ENCODE measurements at regions not wholly inside any gene's neighbourhood (a gene's known extent, or its start where the extent isn't known, plus 50 kb on each side); places are given as distances from the start of the nearest gene placed in this dataset.

DNA sequence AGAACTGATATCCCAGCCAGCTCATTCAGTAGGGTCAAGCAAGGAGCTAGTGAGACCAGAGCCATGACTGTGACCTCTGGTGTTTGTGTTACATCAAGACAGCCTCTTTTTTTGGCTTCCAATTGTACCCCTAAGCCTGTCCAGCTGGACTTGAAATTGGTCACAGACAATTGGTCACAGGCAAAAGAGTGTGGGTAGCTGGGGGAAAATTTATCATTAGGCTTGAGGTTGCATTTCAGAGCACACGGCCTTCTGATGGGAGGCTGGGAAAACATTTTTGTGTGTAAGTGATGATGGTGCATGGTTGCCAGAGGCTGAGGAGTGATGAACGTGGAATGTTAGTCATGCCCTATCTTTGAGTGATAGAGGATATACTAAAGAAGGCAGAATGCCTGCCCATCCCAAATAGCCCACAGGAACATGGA is 285.1 kb upstream of the SLC14A2 start:
- Histone ChIP-seq H3K4me3 (no peak overlapping the region), H3K9me3 (no peaks in the 10 kb centered on the region), H3K27me3 (no peaks in the 10 kb centered on the region), H3K4me1 (no peaks in the 10 kb centered on the region), H3K36me3 (no peaks in the 10 kb centered on the region), H3K27ac (no peak overlapping the region)
- no peak for DNase-seq
- intact Hi-C loops (cut with DNase I) = no loop called here
- TF ChIP-seq POLR2A (IDR thresholded peaks at IDR 0.05) (no peak), EP300 (IDR thresholded peaks at IDR 0.05) (no peak), POLR2AphosphoS5 (IDR thresholded peaks at IDR 0.05) (no peak), CTCF (IDR thresholded peaks at IDR 0.05) (no peak)
- 79% methylated on average over 2 of the region's 2 CpGs for WGBS, 2 donors

DNA sequence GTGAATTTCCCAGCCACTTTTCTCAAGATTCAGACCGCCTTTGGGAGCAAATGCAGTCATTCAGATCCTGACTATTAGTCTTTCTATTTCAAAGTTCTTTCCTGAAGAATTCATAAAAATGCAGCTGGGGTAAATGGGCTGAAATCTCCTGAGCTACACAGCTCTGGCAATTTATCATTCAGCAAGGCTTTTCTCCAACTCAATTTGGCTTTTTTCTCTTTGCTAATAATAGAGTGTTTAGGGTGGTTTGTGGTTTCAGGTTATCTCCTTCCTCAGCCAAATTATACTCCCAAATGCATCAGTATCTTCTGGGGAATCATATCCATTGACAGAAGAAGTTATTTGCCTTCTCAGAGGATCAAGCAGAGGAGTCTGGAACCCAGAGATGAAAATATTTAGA is 282.4 kb upstream of the SLC14A2 start:
- H3K27ac ChIP-seq = no peak overlapping the region
- intact Hi-C loops (cut with DNase I) = no loop called here
- H3K27me3 ChIP-seq = no peaks in the 10 kb centered on the region
- no peak for DNase-seq
- 89 to 97% methylated on average over 1 of the region's 1 CpG for WGBS, 2 donors
- TF ChIP-seq EP300 (IDR thresholded peaks at IDR 0.05) (no peak), CTCF (IDR thresholded peaks at IDR 0.05) (no peak), POLR2AphosphoS5 (IDR thresholded peaks at IDR 0.05) (no peak), POLR2A (IDR thresholded peaks at IDR 0.05) (no peak)
- H3K9me3 ChIP-seq = no peaks in the 10 kb centered on the region
- H3K36me3 ChIP-seq = no peaks in the 10 kb centered on the region
- H3K4me3 ChIP-seq = no peak overlapping the region
- no peaks in the 10 kb centered on the region for H3K4me1 ChIP-seq

- no peak for TF ChIP-seq EP300 (IDR thresholded peaks at IDR 0.05)
- TF ChIP-seq CTCF (IDR thresholded peaks at IDR 0.05) = no peak
- no peak for TF ChIP-seq POLR2A (IDR thresholded peaks at IDR 0.05)
- no peak for TF ChIP-seq POLR2AphosphoS5 (IDR thresholded peaks at IDR 0.05)
- Histone ChIP-seq H3K9me3 (no peaks in the 10 kb centered on the region), H3K4me3 (no peak overlapping the region), H3K36me3 (no peaks in the 10 kb centered on the region), H3K4me1 (no peaks in the 10 kb centered on the region), H3K27me3 (no peaks in the 10 kb centered on the region), H3K27ac (no peak overlapping the region)
- DNase-seq = no peak
- 84 to 96% methylated on average over 1 of the region's 1 CpG for WGBS, 2 donors
- intact Hi-C loops (cut with DNase I) = no loop called here
These were observed 281.1 kb upstream of the SLC14A2 start for GRCh38 chr18:45334191-45334590.

- TF ChIP-seq CTCF (IDR thresholded peaks at IDR 0.05) = no peak
- no peak for TF ChIP-seq POLR2AphosphoS5 (IDR thresholded peaks at IDR 0.05)
- no peak for TF ChIP-seq EP300 (IDR thresholded peaks at IDR 0.05)
- TF ChIP-seq POLR2A (IDR thresholded peaks at IDR 0.05) = no peak
- no peak for DNase-seq
- intact Hi-C loops (cut with DNase I) = no loop called here
- 43 to 76% methylated on average over 4 of the region's 4 CpGs for WGBS, 2 donors
- Histone ChIP-seq H3K9me3 (no peaks in the 10 kb centered on the region), H3K27me3 (no peaks in the 10 kb centered on the region), H3K36me3 (no peaks in the 10 kb centered on the region), H3K4me1 (no peaks in the 10 kb centered on the region), H3K4me3 (no peak overlapping the region), H3K27ac (no peak overlapping the region)
These were observed 279.8 kb upstream of the SLC14A2 start for GRCh38 chr18:45335282-45336043.

DNA sequence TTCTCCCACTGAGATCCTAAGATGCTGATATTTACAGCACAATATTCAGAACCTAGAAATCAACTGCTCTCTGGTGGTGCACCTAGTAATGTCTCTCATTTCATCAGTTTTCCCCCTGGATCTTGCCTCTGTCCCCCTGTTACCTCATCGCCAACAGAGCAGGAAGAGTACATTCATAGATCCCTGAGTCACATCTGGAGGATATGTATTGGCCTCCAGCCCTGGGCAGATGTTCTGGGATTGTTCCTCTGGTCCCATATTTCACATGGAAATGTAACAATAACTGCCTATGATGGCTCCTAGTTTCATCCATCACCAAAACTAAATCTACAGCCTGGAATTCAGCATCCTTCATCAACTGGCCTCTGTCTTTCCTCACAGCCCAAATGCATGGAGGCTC is 278.8 kb upstream of the SLC14A2 start:
- H3K27me3 ChIP-seq = no peaks in the 10 kb centered on the region
- H3K4me1 ChIP-seq = no peaks in the 10 kb centered on the region
- WGBS, 2 donors = 88 to 95% methylated on average over 1 of the region's 1 CpG
- intact Hi-C loops (cut with DNase I) = no loop called here
- H3K36me3 ChIP-seq = no peaks in the 10 kb centered on the region
- DNase-seq = no peak
- H3K4me3 ChIP-seq = no peak overlapping the region
- no peaks in the 10 kb centered on the region for H3K9me3 ChIP-seq
- H3K27ac ChIP-seq = no peak overlapping the region
- TF ChIP-seq EP300 (IDR thresholded peaks at IDR 0.05) (no peak), POLR2A (IDR thresholded peaks at IDR 0.05) (no peak), CTCF (IDR thresholded peaks at IDR 0.05) (no peak)
